GM12891 (cell line): ENCODE measurements at regions not wholly inside any gene's neighbourhood (a gene's known extent, or its start where the extent isn't known, plus 50 kb on each side); places are given as distances from the start of the nearest gene placed in this dataset.

ENCODE experiments used
- POLR2A ChIP-seq: IDR thresholded peaks from 2 replicates; pipeline ENCODE4 v1.6.1; 2011; ENCODE audit warnings: low read depth, low read length, control low read depth
- POLR2AphosphoS5 ChIP-seq: IDR thresholded peaks from 2 replicates; pipeline ENCODE4 v1.6.1; 2011; ENCODE audit warnings: low read depth, low read length, control low read depth

DNA sequence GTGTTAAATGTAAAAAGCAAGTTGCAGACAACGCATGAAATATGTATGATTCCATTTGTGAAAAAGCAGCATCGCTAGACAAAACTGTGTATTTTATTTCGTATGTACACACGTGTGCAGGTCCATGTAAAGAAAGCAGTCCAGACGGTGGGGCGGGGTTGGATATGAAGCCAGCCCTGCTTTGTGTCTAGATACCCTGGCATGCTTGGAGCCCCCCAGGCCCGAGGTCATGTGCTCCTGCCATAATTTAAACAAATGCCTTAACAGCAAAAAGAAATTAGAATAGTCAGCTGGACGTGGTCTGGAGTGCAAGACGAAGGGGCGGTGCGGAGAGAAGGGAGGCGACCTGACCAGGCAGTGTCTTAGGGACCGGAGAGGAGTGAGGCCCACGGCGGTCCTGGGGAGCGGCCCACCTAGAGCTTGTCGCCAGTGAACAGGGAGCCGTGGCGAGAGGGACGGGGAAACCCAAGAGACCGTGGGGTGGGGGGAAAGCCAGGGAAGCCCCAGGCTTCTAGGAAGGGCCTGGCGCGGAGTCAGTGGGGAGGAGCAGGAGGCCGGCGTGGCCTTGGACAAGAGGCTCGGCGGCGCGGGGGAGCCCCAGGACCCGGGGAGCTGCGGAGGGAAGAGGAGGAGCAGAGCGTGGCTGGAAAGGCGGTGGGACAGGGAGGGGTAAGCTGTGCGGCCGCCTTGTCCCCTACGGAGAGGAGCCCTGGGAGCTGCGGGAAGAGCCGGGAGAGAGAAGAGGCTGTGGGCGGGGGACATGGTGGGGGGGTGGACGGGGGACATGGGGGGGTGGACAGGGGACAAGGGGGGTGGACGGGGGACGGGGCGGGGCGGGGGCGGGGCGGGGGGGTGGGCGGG, 118.5 kb upstream of the C14orf180 start:
- TF ChIP-seq POLR2AphosphoS5 (no peak), POLR2A (no peak)
